ENCODE measurements at regions not wholly inside any gene's neighbourhood (a gene's known extent, or its start where the extent isn't known, plus 50 kb on each side); places are given as distances from the start of the nearest gene placed in this dataset.

GRCh38 chr1:98559291-98559690 lies 102.2 kb upstream of the SNX7 start:
- TF ChIP-seq CTCF (IDR thresholded peaks at IDR 0.05) (no peak), POLR2AphosphoS5 (IDR thresholded peaks at IDR 0.05) (no peak), POLR2A (IDR thresholded peaks at IDR 0.05) (no peak)
